IMR-90 (cell line): ENCODE measurements at regions not wholly inside any gene's neighbourhood (a gene's known extent, or its start where the extent isn't known, plus 50 kb on each side); places are given as distances from the start of the nearest gene placed in this dataset.

Experiments
- ATAC-seq: fragments of 200-7000 bp; cut with Tn5 transposase; 2 replicates; pipeline ENCODE4 v1.9.1; 2020; ENCODE audit warnings: low read depth, mild to moderate bottlenecking, moderate library complexity
- BruUV-seq: library from RNA; stranded (reverse); fragments of 400-500 nt; replicated peaks from 2 replicates; lab custom pipeline; 2021; lab: Mats Ljungman, UMichigan
- CTCF ChIA-PET: fragments of 300-600 bp; formaldehyde crosslinking; extraction: SDS; loops from one replicate; lab custom pipeline; 2021; ENCODE audit warnings: antibody characterized with exemption; lab: Yijun Ruan, JAX
- POLR2A ChIA-PET: fragments of 300-600 bp; sonication (Branson Sonifier 250); formaldehyde crosslinking; loops from one replicate; lab custom pipeline; 2022; ENCODE audit warnings: antibody characterized with exemption; ENCODE audit not compliant: unreplicated experiment; lab: Charles Lee
- DNase-seq: peaks from one replicate; pipeline ENCODE4 v3.0.0; 2013
- H2AFZ ChIP-seq: replicated peaks from 2 replicates; pipeline ENCODE3; 2013; ENCODE audit warnings: low read length, mild to moderate bottlenecking; ENCODE audit not compliant: poor library complexity
- H2AK5ac ChIP-seq: 2 replicates; pipeline ENCODE4 v1.6.1; 2013; ENCODE audit warnings: low read depth, low read length, inconsistent platforms
- H2AK9ac ChIP-seq: replicated peaks from 2 replicates; pipeline ENCODE3; 2013; ENCODE audit warnings: mild to moderate bottlenecking, low read depth, low read length, moderate library complexity; ENCODE audit not compliant: poor library complexity
- H2BK120ac ChIP-seq: 2 replicates; pipeline ENCODE4 v1.6.1; 2013; ENCODE audit warnings: low read depth, low read length, inconsistent platforms
- H2BK15ac ChIP-seq: 3 replicates; pipeline ENCODE4 v1.6.1; 2013; ENCODE audit warnings: low read depth, low read length, inconsistent platforms
- H2BK20ac ChIP-seq: 2 replicates; pipeline ENCODE4 v1.6.1; 2013; ENCODE audit warnings: low read depth, mild to moderate bottlenecking, inconsistent platforms, low read length, moderate library complexity
- H2BK5ac ChIP-seq: 2 replicates; pipeline ENCODE4 v1.6.1; 2013; ENCODE audit warnings: mild to moderate bottlenecking, low read depth, low read length, inconsistent platforms; ENCODE audit not compliant: poor library complexity, severe bottlenecking
- H3K14ac ChIP-seq: replicated peaks from 2 replicates; pipeline ENCODE4 v1.6.1; 2013; ENCODE audit warnings: low read depth, low read length, inconsistent platforms
- H3K18ac ChIP-seq: 2 replicates; pipeline ENCODE4 v1.6.1; 2013; ENCODE audit warnings: low read depth, low read length, control low read depth
- H3K23ac ChIP-seq: 2 replicates; pipeline ENCODE4 v1.6.1; 2013; ENCODE audit warnings: low read depth, low read length, inconsistent platforms
- H3K27ac ChIP-seq: 2 replicates; pipeline ENCODE4 v1.5.1; 2013; ENCODE audit warnings: mild to moderate bottlenecking, control low read depth, low read length; ENCODE audit not compliant: insufficient read depth
- H3K27me3 ChIP-seq: 2 replicates; pipeline ENCODE4 v1.6.1; 2013; ENCODE audit warnings: low read length; ENCODE audit not compliant: control insufficient read depth, insufficient read depth
- H3K36me3 ChIP-seq: 2 replicates; pipeline ENCODE4 v1.6.1; 2013; ENCODE audit warnings: low read length, mixed read lengths; ENCODE audit not compliant: control insufficient read depth, insufficient read depth
- H3K4ac ChIP-seq: 2 replicates; pipeline ENCODE4 v1.6.1; 2013; ENCODE audit warnings: low read depth, low read length, inconsistent platforms
- H3K4me1 ChIP-seq: 2 replicates; pipeline ENCODE4 v1.6.1; 2013; ENCODE audit warnings: low read length, mixed read lengths; ENCODE audit not compliant: control insufficient read depth, insufficient read depth
- H3K4me2 ChIP-seq: 2 replicates; pipeline ENCODE4 v1.6.1; 2013; ENCODE audit warnings: low read depth, mild to moderate bottlenecking, control low read depth, low read length, moderate library complexity
- H3K4me3 ChIP-seq: 2 replicates; pipeline ENCODE4 v1.5.1; 2013; ENCODE audit warnings: low read depth, mild to moderate bottlenecking, control low read depth, low read length, moderate library complexity; ENCODE audit not compliant: insufficient read depth
- H3K56ac ChIP-seq: 2 replicates; pipeline ENCODE4 v1.6.1; 2013; ENCODE audit warnings: low read length, inconsistent platforms; ENCODE audit not compliant: insufficient read depth; ENCODE audit errors: extremely low read depth
- H3K79me1 ChIP-seq, 2 experiments: 2 replicates each; pipeline ENCODE4 v1.6.1; 2013; ENCODE audit warnings: low read length in 2 of 2, inconsistent platforms in 1 of 2, low read depth in 1 of 2
- H3K9ac ChIP-seq: 2 replicates; pipeline ENCODE4 v1.6.1; 2013; ENCODE audit warnings: low read depth, low read length, control low read depth
- H3K9me1 ChIP-seq: 2 replicates; pipeline ENCODE4 v1.6.1; 2013; ENCODE audit warnings: low read length, inconsistent platforms; ENCODE audit not compliant: insufficient read depth
- H3K9me3 ChIP-seq: 2 replicates; pipeline ENCODE4 v1.6.1; 2013; ENCODE audit warnings: low read length; ENCODE audit not compliant: control insufficient read depth, insufficient read depth
- H4K20me1 ChIP-seq: 2 replicates; pipeline ENCODE4 v1.6.1; 2013; ENCODE audit warnings: low read length, inconsistent platforms; ENCODE audit not compliant: insufficient read depth
- H4K5ac ChIP-seq: 2 replicates; pipeline ENCODE4 v1.6.1; 2013; ENCODE audit warnings: mild to moderate bottlenecking, low read depth, low read length, control low read depth
- H4K8ac ChIP-seq, 2 experiments: 2 replicates each; pipeline ENCODE4 v1.6.1; 2013; ENCODE audit warnings: low read depth in 2 of 2, low read length in 2 of 2, control low read depth in 1 of 2, inconsistent platforms in 1 of 2
- H4K91ac ChIP-seq: 2 replicates; pipeline ENCODE4 v1.6.1; 2013; ENCODE audit warnings: low read depth, low read length, inconsistent platforms; ENCODE audit not compliant: insufficient read depth
- BHLHE40 ChIP-seq: fragments of 150-350 bp; IDR thresholded peaks from 2 replicates; pipeline ENCODE4 v1.6.1; 2016; ENCODE audit warnings: mild to moderate bottlenecking, low read depth, low read length
- CEBPB ChIP-seq: IDR thresholded peaks from 2 replicates; pipeline ENCODE4 v1.6.1; 2012; ENCODE audit warnings: low read depth, low read length, improper control_type of control experiment
- CHD1 ChIP-seq: IDR thresholded peaks from 2 replicates; pipeline ENCODE4 v1.6.1; 2012; ENCODE audit warnings: low read depth, low read length, improper control_type of control experiment
- CTCF ChIP-seq: conservative IDR thresholded peaks from 2 replicates; pipeline ENCODE4 v1.5.1; 2012; ENCODE audit warnings: mild to moderate bottlenecking, low read depth, low read length, improper control_type of control experiment
- ELK1 ChIP-seq: fragments of 150-350 bp; IDR thresholded peaks from 2 replicates; pipeline ENCODE4 v1.6.1; 2016; ENCODE audit warnings: low read depth, mild to moderate bottlenecking, low read length, moderate library complexity, borderline replicate concordance
- FOS ChIP-seq: fragments of 150-350 bp; IDR thresholded peaks from 2 replicates; pipeline ENCODE4 v1.6.1; 2016; ENCODE audit warnings: low read depth, low read length
- MAFK ChIP-seq: IDR thresholded peaks from 2 replicates; pipeline ENCODE4 v1.6.1; 2012; ENCODE audit warnings: low read depth, low read length, improper control_type of control experiment
- MAZ ChIP-seq: IDR thresholded peaks from 2 replicates; pipeline ENCODE4 v1.6.1; 2012; ENCODE audit warnings: low read depth, mild to moderate bottlenecking, low read length, improper control_type of control experiment, moderate library complexity, borderline replicate concordance
- MXI1 ChIP-seq: IDR thresholded peaks from 2 replicates; pipeline ENCODE4 v1.6.1; 2012; ENCODE audit warnings: low read depth, mild to moderate bottlenecking, low read length, moderate library complexity, borderline replicate concordance
- NFE2L2 ChIP-seq: fragments of 150-350 bp; IDR thresholded peaks from 2 replicates; pipeline ENCODE4 v1.6.1; 2016; ENCODE audit warnings: low read depth, mild to moderate bottlenecking, low read length
- POLR2A ChIP-seq: IDR thresholded peaks from 2 replicates; pipeline ENCODE4 v1.6.1; 2012; ENCODE audit warnings: mild to moderate bottlenecking, low read depth, low read length
- RAD21 ChIP-seq: IDR thresholded peaks from 2 replicates; pipeline ENCODE4 v1.6.1; 2012; ENCODE audit warnings: low read length, improper control_type of control experiment
- RCOR1 ChIP-seq: IDR thresholded peaks from 2 replicates; pipeline ENCODE4 v1.6.1; 2012; ENCODE audit warnings: mild to moderate bottlenecking, low read length, improper control_type of control experiment; ENCODE audit not compliant: insufficient replicate concordance
- RFX5 ChIP-seq: IDR thresholded peaks from 2 replicates; pipeline ENCODE4 v1.8.0; 2012; ENCODE audit warnings: low read depth, mild to moderate bottlenecking, low read length, moderate library complexity
- SMC3 ChIP-seq: fragments of 150-350 bp; IDR thresholded peaks from 2 replicates; pipeline ENCODE4 v1.6.1; 2016; ENCODE audit warnings: low read depth, mild to moderate bottlenecking, antibody characterized with exemption, low read length, moderate library complexity
- USF2 ChIP-seq: fragments of 150-350 bp; IDR thresholded peaks from 2 replicates; pipeline ENCODE4 v1.6.1; 2017; ENCODE audit warnings: mild to moderate bottlenecking, antibody characterized with exemption, low read length, low read depth
- WGBS, 2 experiments: methylation state at CpG; one replicate each; pipeline versions ENCODE4 v1.1.5 to v1.1.7; 2013; ENCODE audit warnings: missing lambda C conversion rate in 2 of 2; ENCODE audit not compliant: insufficient read length in 1 of 2; ENCODE audit errors: extremely low coverage in 2 of 2; 5-methylcytosine and 5-hydroxymethylcytosine counted together
- dilution Hi-C: fragments of 300-500 bp; cut with HindIII; formaldehyde crosslinking; loops from one replicate; pipeline ENCODE4 v1.14.3; 2018; ENCODE audit warnings: low sequenced_read_pairs; ENCODE audit not compliant: unreplicated experiment
- in situ Hi-C: fragments of 300-500 bp; cut with MboI; formaldehyde crosslinking; loops from 3 replicates; pipeline ENCODE4 v1.14.3; 2019; ENCODE audit warnings: low sequenced_read_pairs, inconsistent platforms, mixed read lengths
- intact Hi-C: fragments of 100-400 bp; cut with micrococcal nuclease; formaldehyde crosslinking; loops from 2 replicates; pipeline ENCODE4 v1.10.0; 2022

GRCh38 chr1:208598021-208598420 is 353.8 kb upstream of the PLXNA2 start:
- no CpG with 5 or more reads among the region's 4 CpGs for WGBS, 2 experiments
- POLR2A ChIA-PET, result no interaction called here

More at GRCh38 chr1:208598021-208598420, 353.8 kb upstream of the PLXNA2 start:
- Histone ChIP-seq H3K36me3 (no peaks in the 10 kb centered on the region), H3K27ac (no peak overlapping the region), H4K91ac (no peak overlapping the region), H2BK15ac (no peak overlapping the region), H2BK5ac (no peak overlapping the region), H2BK120ac (no peak overlapping the region), H3K9ac (no peak overlapping the region), H3K56ac (no peak overlapping the region), H4K8ac (no peak overlapping the region), H3K9me1 (no peaks in the 10 kb centered on the region), H2AFZ (no peak overlapping the region), H3K23ac (no peak overlapping the region), H4K20me1 (no peaks in the 10 kb centered on the region), H2AK9ac (no peak overlapping the region), H3K79me1 (no peaks in the 10 kb centered on the region), H3K4me1 (no peaks in the 10 kb centered on the region), H3K27me3 (no peaks in the 10 kb centered on the region), H3K4me2 (no peak overlapping the region), H4K5ac (no peak overlapping the region), H2BK20ac (no peak overlapping the region), H2AK5ac (no peak overlapping the region), H3K18ac (no peak overlapping the region), H3K9me3 (peaks cover 3% of the 10 kb centered on the region; the same call in 1 of the 2 replicates), H3K4ac (no peak overlapping the region), H3K4me3 (no peak overlapping the region), H3K14ac (no peak overlapping the region)
- no peak for TF ChIP-seq CEBPB
- TF ChIP-seq RAD21, result no peak
- no peak for TF ChIP-seq POLR2A
- no peak for TF ChIP-seq MAFK
- no peak for TF ChIP-seq FOS
- TF ChIP-seq SMC3, result no peak
- TF ChIP-seq MXI1, result no peak
- no peak for TF ChIP-seq USF2
- no peak for TF ChIP-seq RFX5
- TF ChIP-seq BHLHE40, result no peak
- TF ChIP-seq ELK1, result no peak
- no peak for TF ChIP-seq MAZ
- TF ChIP-seq CHD1, result no peak
- no peak for TF ChIP-seq NFE2L2
- no peak for TF ChIP-seq RCOR1
- TF ChIP-seq CTCF, result no peak
- BruUV-seq, result no TSS peak
- no peak for DNase-seq
- ATAC-seq, result no peak
- dilution Hi-C loops (no loop called here), intact Hi-C loops (no loop called here), in situ Hi-C loops (no loop called here)
- CTCF ChIA-PET, result no interaction called here
